22Rv1 (cell line): ENCODE measurements at regions not wholly inside any gene's neighbourhood (a gene's known extent, or its start where the extent isn't known, plus 50 kb on each side); places are given as distances from the start of the nearest gene placed in this dataset.

Source experiments
- H3K27ac ChIP-seq: fragments of 450-650 bp; 2 replicates; pipeline ENCODE4 v1.5.1; 2017
- CTCF ChIP-seq: fragments of 450-650 bp; IDR thresholded peaks from 2 replicates; pipeline ENCODE4 v1.5.1; 2017; ENCODE audit warnings: mild to moderate bottlenecking
- ZFX ChIP-seq: fragments of 450-650 bp; IDR thresholded peaks from 2 replicates; pipeline ENCODE4 v1.6.1; 2017; ENCODE audit warnings: antibody characterized with exemption, borderline replicate concordance

GRCh38 chr1:8193840-8194406 is 124.0 kb upstream of the SLC45A1 start:
- TF ChIP-seq ZFX (no peak), CTCF (no peak)
- peak overlapping the region; percentile 68 for H3K27ac ChIP-seq

GRCh38 chr1:8191474-8191873 is 126.4 kb upstream of the SLC45A1 start:
- H3K27ac ChIP-seq: no peak overlapping the region

GRCh38 chr1:8189931-8190483 is 127.9 kb upstream of the SLC45A1 start:
- peak overlapping the region; percentile 51 for H3K27ac ChIP-seq
- no peak for TF ChIP-seq CTCF
- no peak for TF ChIP-seq ZFX

More at GRCh38 chr1:8191474-8191873, 126.4 kb upstream of the SLC45A1 start:
- TF ChIP-seq CTCF: no peak
- TF ChIP-seq ZFX: no peak

- no peak overlapping the region for H3K27ac ChIP-seq
- TF ChIP-seq ZFX (no peak), CTCF (no peak)
Observed at GRCh38 chr1:8185400-8185799, 132.5 kb upstream of the SLC45A1 start.

- no peak overlapping the region for H3K27ac ChIP-seq
- no peak for TF ChIP-seq ZFX
- TF ChIP-seq CTCF: no peak
Observed at GRCh38 chr1:8184301-8184700, 133.6 kb upstream of the SLC45A1 start.

GRCh38 chr1:8182034-8182761 is 135.7 kb upstream of the SLC45A1 start:
- TF ChIP-seq ZFX (no peak), CTCF (no peak)
- H3K27ac ChIP-seq: peak overlapping the region; percentile 92
